HG03039 (cell line): ENCODE measurements at regions not wholly inside any gene's neighbourhood (a gene's known extent, or its start where the extent isn't known, plus 50 kb on each side); places are given as distances from the start of the nearest gene placed in this dataset.

Source experiments
- ATAC-seq: cut with Tn5 transposase; IDR thresholded peaks from one replicate; pipeline ENCODE4 v1.9.1; 2021; ENCODE audit warnings: mild to moderate bottlenecking, moderate library complexity; ENCODE audit not compliant: unreplicated experiment

- no peak for ATAC-seq
These were observed 448.3 kb upstream of the SLIT2 start for GRCh38 chr4:19803406-19803805.

- no peak for ATAC-seq
These were observed 457.9 kb upstream of the SLIT2 start for GRCh38 chr4:19793831-19794230.

- ATAC-seq: no peak
These were observed 460.1 kb upstream of the SLIT2 start for GRCh38 chr4:19791422-19792123.

GRCh38 chr4:19786616-19787015 is 465.1 kb upstream of the SLIT2 start:
- ATAC-seq: no peak

GRCh38 chr4:19783667-19784223 is 468.0 kb upstream of the SLIT2 start:
- ATAC-seq: no peak

GRCh38 chr4:19780871-19781270 is 470.8 kb upstream of the SLIT2 start:
- no peak for ATAC-seq

- no peak for ATAC-seq
These were observed 474.8 kb upstream of the SLIT2 start for GRCh38 chr4:19776929-19777328.

GRCh38 chr4:19776021-19776459 is 475.7 kb upstream of the SLIT2 start:
- no peak for ATAC-seq

GRCh38 chr4:19774690-19775256 is 476.9 kb upstream of the SLIT2 start:
- no peak for ATAC-seq

GRCh38 chr4:19772581-19772980 is 479.1 kb upstream of the SLIT2 start:
- no peak for ATAC-seq

GRCh38 chr4:19756661-19757060 is 495.0 kb upstream of the SLIT2 start:
- no peak for ATAC-seq

GRCh38 chr4:19752599-19752998 is 499.1 kb upstream of the SLIT2 start:
- ATAC-seq: no peak

GRCh38 chr4:19748519-19749479 is 502.9 kb upstream of the SLIT2 start:
- ATAC-seq: no peak

GRCh38 chr4:19746377-19746776 is 505.3 kb upstream of the SLIT2 start:
- ATAC-seq: no peak

- no peak for ATAC-seq
These were observed 508.5 kb upstream of the SLIT2 start for GRCh38 chr4:19743115-19743638.

GRCh38 chr4:19739101-19739651 is 512.5 kb upstream of the SLIT2 start:
- ATAC-seq: no peak

GRCh38 chr4:19736968-19737756 is 514.5 kb upstream of the SLIT2 start:
- no peak for ATAC-seq

GRCh38 chr4:19735012-19735411 is 516.7 kb upstream of the SLIT2 start:
- ATAC-seq: no peak

- no peak for ATAC-seq
These were observed 521.6 kb upstream of the SLIT2 start for GRCh38 chr4:19729886-19730651.
